GM12865 (cell line): ENCODE measurements at regions not wholly inside any gene's neighbourhood (a gene's known extent, or its start where the extent isn't known, plus 50 kb on each side); places are given as distances from the start of the nearest gene placed in this dataset.

Experiments used
- DNase-seq: peaks from one replicate; pipeline ENCODE4 v3.0.0; 2010; ENCODE audit warnings: low read depth
- H3K4me3 ChIP-seq: 2 replicates; pipeline ENCODE4 v1.5.1; 2011; ENCODE audit warnings: mild to moderate bottlenecking, low read depth, low read length, control low read depth
- CTCF ChIP-seq: IDR thresholded peaks from 2 replicates; pipeline ENCODE4 v1.5.1; 2011; ENCODE audit warnings: low read length, control low read depth, low read depth, inconsistent platforms; ENCODE audit not compliant: insufficient read depth; ENCODE audit errors: missing control alignments

DNA sequence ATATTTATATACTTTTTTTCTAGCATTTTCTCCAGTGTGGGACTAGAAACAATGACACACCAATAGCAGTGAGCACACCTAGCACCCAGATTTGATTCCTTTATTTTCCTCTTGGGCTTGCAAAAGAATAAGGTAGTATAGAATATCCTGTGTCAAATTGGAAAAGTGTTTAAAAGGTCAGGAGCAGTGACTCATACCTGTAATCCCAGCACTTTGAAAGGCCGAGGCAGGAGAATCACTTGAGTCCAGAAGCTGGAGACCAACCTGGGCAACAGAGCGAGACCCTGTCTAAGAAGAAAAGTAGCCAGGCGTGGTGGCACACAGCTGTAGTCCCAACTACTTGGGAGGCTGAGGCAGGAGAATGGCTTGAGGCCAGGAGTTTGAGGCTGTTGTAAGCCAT, 53.8 kb upstream of the SGPP1 start:
- no peak overlapping the region for H3K4me3 ChIP-seq
- TF ChIP-seq CTCF = no peak
- no peak for DNase-seq

DNA sequence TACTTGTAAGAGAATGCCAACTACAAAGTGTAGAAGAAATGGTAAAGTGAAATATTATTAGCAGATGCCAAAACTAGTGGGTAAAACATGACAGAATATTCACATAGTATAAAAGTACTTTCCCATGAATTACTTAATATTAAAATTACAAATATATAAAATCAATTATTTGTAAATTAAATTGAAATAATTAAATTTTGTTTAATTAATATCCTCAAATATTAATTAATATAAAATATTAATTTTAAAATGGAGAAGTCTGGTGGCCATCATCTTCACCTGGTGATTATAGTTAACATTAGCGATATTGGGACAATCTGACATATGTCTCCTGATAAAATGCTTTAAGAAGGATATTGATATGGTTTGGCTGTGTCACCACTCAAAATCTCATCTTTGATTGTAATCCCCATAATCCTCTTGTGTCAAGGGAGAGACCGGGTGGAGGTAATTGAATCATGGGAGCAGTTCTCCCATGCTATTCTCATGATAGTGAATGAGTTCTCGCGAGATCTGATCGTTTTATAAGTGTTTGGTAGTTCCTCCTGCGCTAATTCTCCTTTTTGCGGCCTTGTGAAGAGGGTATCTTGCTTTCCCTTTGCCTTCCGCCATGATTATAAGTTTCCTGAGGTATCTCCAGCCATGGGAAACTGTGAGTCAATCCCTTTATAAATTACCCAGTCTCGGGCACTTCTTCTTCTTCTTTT, 55.0 kb upstream of the SGPP1 start:
- no peak for DNase-seq
- H3K4me3 ChIP-seq = no peak overlapping the region
- TF ChIP-seq CTCF = no peak

GRCh38 chr14:63788011-63788933, 60.4 kb upstream of the SGPP1 start:
- H3K4me3 ChIP-seq = no peak overlapping the region
- no peak for DNase-seq
- no peak for TF ChIP-seq CTCF

- no peak for TF ChIP-seq CTCF
- DNase-seq = peak; percentile 10
- no peak overlapping the region for H3K4me3 ChIP-seq
These were observed 59.4 kb upstream of the SYNE2 start for GRCh38 chr14:63793376-63793775.

GRCh38 chr14:63795532-63795931, 57.3 kb upstream of the SYNE2 start:
- TF ChIP-seq CTCF = no peak
- DNase-seq = peak; percentile 60
- H3K4me3 ChIP-seq = no peak overlapping the region

DNA sequence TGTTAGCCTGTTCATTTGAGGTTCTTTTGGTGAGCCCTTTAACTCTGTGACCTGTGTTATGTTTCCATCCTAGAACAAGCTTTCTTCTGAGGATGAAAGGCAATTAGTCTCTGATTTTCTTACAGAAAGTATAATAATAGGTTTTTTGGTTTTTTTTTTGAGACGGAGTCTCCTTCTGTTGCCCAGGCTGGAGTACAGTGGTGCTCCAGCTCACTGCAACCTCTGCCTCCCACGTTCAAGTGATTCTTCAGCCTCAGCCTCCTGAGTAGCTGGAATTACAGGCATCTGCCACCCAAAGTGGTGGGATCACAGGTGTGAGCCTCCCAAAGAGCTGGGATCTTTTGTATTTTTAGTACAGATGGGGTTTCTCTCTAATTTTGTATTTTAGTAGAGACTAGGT, 52.7 kb upstream of the SYNE2 start:
- H3K4me3 ChIP-seq = no peak overlapping the region
- no peak for DNase-seq
- TF ChIP-seq CTCF = no peak
